ENCODE measurements at regions not wholly inside any gene's neighbourhood (a gene's known extent, or its start where the extent isn't known, plus 50 kb on each side); places are given as distances from the start of the nearest gene placed in this dataset.
"Not testable (repeated sequence)": the region's sequence is repeated elsewhere in the genome, so short reads cannot be mapped to it uniquely, and the experiment has no call there.

DNA sequence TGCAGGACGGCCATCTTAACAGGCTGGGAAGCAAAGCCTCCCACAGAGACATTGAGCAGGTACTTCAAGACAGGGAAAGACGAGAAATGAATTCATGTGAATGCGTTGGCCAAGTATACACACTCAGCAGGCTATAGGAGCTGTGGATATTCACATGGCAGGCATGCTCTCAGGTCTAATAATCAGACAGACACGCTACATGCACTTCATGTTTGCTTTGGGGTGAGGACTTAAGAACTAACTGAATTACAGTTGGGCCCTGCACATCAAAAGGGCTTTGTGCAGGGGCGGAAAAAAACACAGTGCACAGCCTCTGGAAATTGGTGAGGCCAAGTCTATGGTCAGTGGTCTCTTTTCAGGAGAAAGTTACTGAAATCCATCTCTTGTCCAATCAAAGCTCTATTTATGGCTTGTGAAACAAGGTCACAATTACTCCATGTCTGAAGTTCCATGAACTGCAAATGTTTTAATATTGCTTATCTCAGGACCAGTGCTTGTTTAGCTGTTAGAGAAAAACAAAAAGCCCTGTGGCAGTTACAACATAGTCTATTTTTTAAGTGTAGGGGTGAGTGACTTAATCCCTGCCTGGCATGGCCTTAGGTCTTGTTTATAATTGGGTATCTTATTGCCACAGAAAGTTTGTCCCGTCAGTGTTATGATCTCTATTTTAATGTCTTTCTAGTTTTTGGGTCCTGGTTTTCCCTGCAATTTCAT is 100.6 kb upstream of the GOLGA6L6 start:
- intact Hi-C loops (cut with DNase I): no loop called here
- TF ChIP-seq, protein P1, sequence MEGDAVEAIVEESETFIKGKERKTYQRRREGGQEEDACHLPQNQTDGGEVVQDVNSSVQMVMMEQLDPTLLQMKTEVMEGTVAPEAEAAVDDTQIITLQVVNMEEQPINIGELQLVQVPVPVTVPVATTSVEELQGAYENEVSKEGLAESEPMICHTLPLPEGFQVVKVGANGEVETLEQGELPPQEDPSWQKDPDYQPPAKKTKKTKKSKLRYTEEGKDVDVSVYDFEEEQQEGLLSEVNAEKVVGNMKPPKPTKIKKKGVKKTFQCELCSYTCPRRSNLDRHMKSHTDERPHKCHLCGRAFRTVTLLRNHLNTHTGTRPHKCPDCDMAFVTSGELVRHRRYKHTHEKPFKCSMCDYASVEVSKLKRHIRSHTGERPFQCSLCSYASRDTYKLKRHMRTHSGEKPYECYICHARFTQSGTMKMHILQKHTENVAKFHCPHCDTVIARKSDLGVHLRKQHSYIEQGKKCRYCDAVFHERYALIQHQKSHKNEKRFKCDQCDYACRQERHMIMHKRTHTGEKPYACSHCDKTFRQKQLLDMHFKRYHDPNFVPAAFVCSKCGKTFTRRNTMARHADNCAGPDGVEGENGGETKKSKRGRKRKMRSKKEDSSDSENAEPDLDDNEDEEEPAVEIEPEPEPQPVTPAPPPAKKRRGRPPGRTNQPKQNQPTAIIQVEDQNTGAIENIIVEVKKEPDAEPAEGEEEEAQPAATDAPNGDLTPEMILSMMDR (IDR thresholded peaks at IDR 0.05): no peak
- Histone ChIP-seq H3K4me3 (no peak overlapping the region), H3K9me3 (no peaks in the 10 kb centered on the region), H3K36me3 (no peaks in the 10 kb centered on the region), H3K4me1 (no peaks in the 10 kb centered on the region), H3K27me3 (peaks cover 0 to 28% (median 6%) of the 10 kb centered on the region in 4 donors), H3K27ac (no peak overlapping the region)
- WGBS, 2 donors: 42 to 60% methylated on average over 5 to 6 of the region's 6 CpGs
- FAIRE-seq (no peak), DNase-seq (no peak), ATAC-seq (peak in 2 of 4 donors; percentile 71 to 82)

DNA sequence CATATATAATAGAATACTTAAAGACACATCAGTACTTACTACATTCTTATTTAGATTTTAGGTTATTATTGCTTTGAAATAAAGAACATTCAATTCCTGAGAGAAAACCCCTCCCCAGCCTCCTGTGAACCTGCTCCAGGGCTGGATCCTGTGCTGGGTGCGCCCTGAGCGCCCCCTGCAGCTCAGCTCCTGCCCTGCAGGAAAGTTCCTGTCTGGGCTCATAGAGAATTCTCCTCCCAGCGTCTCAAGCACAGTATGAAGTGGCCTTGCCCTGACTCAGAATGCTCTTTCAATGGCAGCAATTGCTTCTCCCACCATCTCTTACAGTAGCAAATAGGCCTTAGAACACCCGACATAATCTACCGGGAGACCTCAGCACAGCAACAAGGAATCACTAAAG is 98.8 kb upstream of the GOLGA6L6 start:
- ATAC-seq: peak in 2 of 4 donors; percentile 68 to 78
- intact Hi-C loops (cut with DNase I); H3K27ac ChIP-seq; DNase-seq; H3K4me1 ChIP-seq; H3K9me3 ChIP-seq; H3K36me3 ChIP-seq; FAIRE-seq; H3K4me3 ChIP-seq: not testable (repeated sequence)
- H3K27me3 ChIP-seq: peaks cover 0 to 28% (median 6%) of the 10 kb centered on the region in 4 donors
- 2 to 3% methylated on average over 2 of the region's 5 CpGs for WGBS, 2 donors

GRCh38 chr15:20639224-20639623 is 97.6 kb upstream of the GOLGA6L6 start:
- H3K36me3 ChIP-seq; FAIRE-seq; H3K9me3 ChIP-seq; H3K4me3 ChIP-seq; intact Hi-C loops (cut with DNase I); ATAC-seq; DNase-seq; H3K4me1 ChIP-seq; H3K27ac ChIP-seq: not testable (repeated sequence)
- H3K27me3 ChIP-seq: peaks cover 0 to 17% (median 3%) of the 10 kb centered on the region in 4 donors
- 34% methylated on average over 2 of the region's 5 CpGs; no CpG with 5 or more reads in 1 of the 2 donors for WGBS, 2 donors

DNA sequence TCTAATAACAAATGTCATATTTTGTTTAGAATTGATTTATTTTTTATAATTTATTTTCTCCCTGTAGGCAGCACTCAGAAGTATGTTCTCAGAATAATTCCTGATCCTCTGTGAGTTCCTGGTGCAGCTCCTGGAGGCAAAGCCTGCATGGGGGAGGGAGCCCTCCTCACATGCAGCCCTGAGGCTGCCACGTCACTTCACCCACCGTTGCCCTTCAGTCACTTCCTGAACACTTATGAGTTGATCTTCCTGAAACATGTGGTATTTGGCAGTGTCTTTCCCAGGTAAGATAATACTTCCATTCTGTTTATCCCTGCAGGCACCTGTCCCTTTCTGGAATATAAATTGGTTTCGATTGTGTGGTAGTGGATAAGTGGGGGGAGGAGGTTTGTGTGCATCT is 95.9 kb upstream of the GOLGA6L6 start:
- FAIRE-seq; H3K36me3 ChIP-seq; H3K4me1 ChIP-seq; DNase-seq; H3K27ac ChIP-seq; H3K4me3 ChIP-seq; H3K27me3 ChIP-seq; intact Hi-C loops (cut with DNase I); H3K9me3 ChIP-seq; ATAC-seq: not testable (repeated sequence)
- WGBS, 2 donors: 19 to 42% methylated on average over 2 of the region's 3 CpGs

DNA sequence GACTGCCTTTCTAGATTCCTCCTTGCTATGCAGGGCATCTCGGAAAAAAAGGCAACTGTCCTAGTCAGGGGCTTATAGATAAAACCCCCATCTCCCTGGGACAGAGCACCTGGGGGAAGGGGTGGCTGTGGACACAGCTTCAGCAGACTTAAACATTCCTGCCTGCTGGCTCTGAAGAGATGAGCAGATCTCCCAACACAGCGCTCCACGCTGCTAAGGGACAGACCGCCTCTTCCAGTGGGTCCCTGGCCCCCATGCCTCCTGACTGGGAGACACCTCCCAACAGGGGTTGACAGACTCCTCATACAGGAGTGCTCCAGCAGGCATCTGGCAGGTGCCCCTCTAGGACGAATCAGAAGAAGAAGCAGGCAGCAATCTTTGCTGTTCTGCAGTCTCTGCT is 87.9 kb upstream of the GOLGA6L6 start:
- H3K4me1 ChIP-seq; ATAC-seq; H3K4me3 ChIP-seq; FAIRE-seq; H3K36me3 ChIP-seq; H3K27ac ChIP-seq; H3K27me3 ChIP-seq; intact Hi-C loops (cut with DNase I); H3K9me3 ChIP-seq: not testable (repeated sequence)
- WGBS, 2 donors: 73 to 75% methylated on average over 4 to 5 of the region's 5 CpGs
- DNase-seq: peak in 1 of 6 donors; percentile 41

DNA sequence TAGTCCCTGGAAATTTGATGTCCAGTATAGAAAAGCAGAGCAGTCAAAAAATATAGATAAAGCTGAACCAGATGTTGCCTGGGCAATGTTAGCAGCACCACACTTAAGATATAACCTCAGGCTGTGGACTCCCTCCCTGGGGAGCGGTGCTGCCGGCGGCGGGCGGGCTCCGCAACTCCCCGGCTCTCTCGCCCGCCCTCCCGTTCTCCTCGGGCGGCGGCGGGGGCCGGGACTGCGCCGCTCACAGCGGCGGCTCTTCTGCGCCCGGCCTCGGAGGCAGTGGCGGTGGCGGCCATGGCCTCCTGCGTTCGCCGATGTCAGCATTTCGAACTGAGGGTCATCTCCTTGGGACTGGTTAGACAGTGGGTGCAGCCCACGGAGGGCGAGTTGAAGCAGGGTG is 86.9 kb upstream of the GOLGA6L6 start:
- H3K27ac ChIP-seq; H3K9me3 ChIP-seq; DNase-seq; H3K4me1 ChIP-seq; H3K36me3 ChIP-seq; FAIRE-seq; H3K27me3 ChIP-seq; intact Hi-C loops (cut with DNase I); H3K4me3 ChIP-seq: not testable (repeated sequence)
- WGBS, 2 donors: 56% methylated on average over 11 of the region's 30 CpGs; no CpG with 5 or more reads in 1 of the 2 donors
- ATAC-seq: peak in 2 of 4 donors; percentile 22 to 28

GRCh38 chr15:20625469-20625868 is 83.9 kb upstream of the GOLGA6L6 start:
- intact Hi-C loops (cut with DNase I); H3K9me3 ChIP-seq; DNase-seq; H3K4me1 ChIP-seq; H3K27me3 ChIP-seq; H3K36me3 ChIP-seq; ATAC-seq; FAIRE-seq; H3K27ac ChIP-seq; H3K4me3 ChIP-seq: not testable (repeated sequence)
- WGBS, 2 donors: 36 to 62% methylated on average over 4 of the region's 7 CpGs

GRCh38 chr15:20624085-20624484 is 82.5 kb upstream of the GOLGA6L6 start:
- H3K27me3 ChIP-seq; H3K4me3 ChIP-seq; H3K9me3 ChIP-seq; intact Hi-C loops (cut with DNase I); H3K36me3 ChIP-seq; FAIRE-seq; ATAC-seq; DNase-seq; H3K4me1 ChIP-seq; H3K27ac ChIP-seq: not testable (repeated sequence)
- 49 to 67% methylated on average over 3 of the region's 3 CpGs for WGBS, 2 donors

DNA sequence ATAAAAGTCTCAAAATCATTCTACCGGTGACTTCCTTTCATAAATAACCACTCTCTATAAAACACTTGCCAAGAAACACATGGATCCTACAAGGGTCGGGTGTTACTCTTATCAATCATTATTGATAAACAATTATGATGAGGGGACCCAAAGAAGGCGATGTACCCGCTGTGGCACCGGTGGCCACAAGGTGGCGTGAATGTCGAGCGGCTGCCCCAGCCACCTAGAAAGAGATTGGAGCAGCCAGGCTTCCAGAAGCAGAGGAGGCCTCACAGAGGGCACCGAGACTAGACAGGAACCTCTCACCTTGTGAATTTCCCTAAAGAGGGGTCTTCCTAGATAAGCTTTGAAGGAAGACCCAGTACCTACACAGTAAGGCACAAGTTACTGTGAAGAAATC is 80.5 kb upstream of the GOLGA6L6 start:
- H3K27me3 ChIP-seq; H3K9me3 ChIP-seq; DNase-seq; FAIRE-seq; intact Hi-C loops (cut with DNase I); H3K4me1 ChIP-seq; H3K36me3 ChIP-seq; H3K27ac ChIP-seq; H3K4me3 ChIP-seq: not testable (repeated sequence)
- peak in 1 of 4 donors; percentile 55 for ATAC-seq
- WGBS, 2 donors: no CpG with 5 or more reads among the region's 9 CpGs

DNA sequence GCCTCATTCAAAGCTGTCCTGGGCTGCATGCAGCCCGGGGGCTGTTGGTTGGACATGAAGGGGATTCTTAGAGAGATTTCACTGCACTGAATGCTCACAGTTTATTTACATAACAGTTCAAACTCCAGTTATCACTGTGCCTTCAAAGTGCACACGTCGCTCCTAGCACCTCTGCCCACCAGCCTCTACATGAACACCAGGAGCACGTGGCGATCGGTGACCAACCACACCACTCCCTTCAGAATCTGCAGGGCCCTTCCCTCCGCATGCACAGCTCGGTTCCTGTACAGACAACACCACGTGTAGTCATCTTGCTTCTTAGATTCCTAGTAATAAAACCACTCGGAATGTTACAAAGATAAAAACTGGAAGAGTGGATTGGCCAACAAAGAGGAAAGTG is 72.9 kb upstream of the GOLGA6L6 start:
- FAIRE-seq; H3K9me3 ChIP-seq; H3K36me3 ChIP-seq; ATAC-seq; H3K4me1 ChIP-seq; intact Hi-C loops (cut with DNase I); H3K4me3 ChIP-seq; H3K27me3 ChIP-seq; H3K27ac ChIP-seq; DNase-seq: not testable (repeated sequence)
- 58 to 60% methylated on average over 8 of the region's 10 CpGs for WGBS, 2 donors

- H3K9me3 ChIP-seq; H3K27ac ChIP-seq; intact Hi-C loops (cut with DNase I); FAIRE-seq; H3K4me1 ChIP-seq; DNase-seq; H3K27me3 ChIP-seq; H3K36me3 ChIP-seq; H3K4me3 ChIP-seq; ATAC-seq: not testable (repeated sequence)
- WGBS, 2 donors: 48 to 72% methylated on average over 12 to 15 of the region's 15 CpGs
Measured at GRCh38 chr15:20612796-20613195, 71.2 kb upstream of the GOLGA6L6 start.

Data from pancreas (tissue), 10 donors.